ENCODE measurements at regions not wholly inside any gene's neighbourhood (a gene's known extent, or its start where the extent isn't known, plus 50 kb on each side); places are given as distances from the start of the nearest gene placed in this dataset.

- no peak for DNase-seq (ENCODE audit: low read depth)
Measured at GRCh38 chr2:177342736-177343135, 49.8 kb upstream of the AGPS start.
